HG03439 (cell line): ENCODE measurements at regions not wholly inside any gene's neighbourhood (a gene's known extent, or its start where the extent isn't known, plus 50 kb on each side); places are given as distances from the start of the nearest gene placed in this dataset.

ENCODE experiments used
- ATAC-seq: cut with Tn5 transposase; IDR thresholded peaks from one replicate; pipeline ENCODE4 v1.9.1; 2021; ENCODE audit warnings: mild to moderate bottlenecking, moderate library complexity; ENCODE audit not compliant: unreplicated experiment

DNA sequence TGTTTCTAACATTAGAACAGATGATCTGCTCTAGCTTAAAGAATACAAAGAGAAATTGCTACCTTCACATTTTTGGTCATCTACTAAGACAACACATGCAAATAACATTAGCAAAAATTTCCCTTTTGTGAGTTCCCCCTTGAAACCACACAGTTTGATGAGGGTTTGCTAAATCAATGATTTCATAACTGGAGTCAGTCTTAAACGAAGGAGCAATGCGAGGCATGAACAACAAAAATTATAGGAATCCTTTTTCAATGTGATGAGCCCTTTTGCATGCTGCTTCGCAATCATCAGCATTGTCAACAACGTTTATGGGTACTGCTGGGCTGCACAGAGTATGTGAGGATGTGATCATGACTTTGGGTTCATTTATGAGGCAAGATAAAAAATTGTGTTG is 286.4 kb downstream of the C7orf25 start:
- ATAC-seq = no peak

DNA sequence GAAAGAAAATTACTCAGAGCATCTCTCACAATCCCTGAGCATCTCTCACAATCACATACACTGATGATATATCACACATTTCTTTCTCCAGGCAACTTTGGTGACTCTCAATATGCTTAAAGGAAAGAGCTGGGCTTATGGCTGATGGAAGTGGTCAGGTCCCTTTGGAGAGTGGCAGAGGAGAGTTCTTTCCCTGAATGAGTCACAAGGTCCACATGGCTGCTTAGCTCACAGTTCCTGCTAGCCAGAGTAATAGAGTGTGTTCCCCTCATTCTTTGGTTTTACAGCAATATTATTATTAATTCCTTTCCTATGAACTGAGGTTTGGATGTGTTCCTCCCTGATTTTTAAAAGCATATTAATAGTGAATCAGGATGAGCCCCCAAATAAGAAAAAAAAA is 287.4 kb downstream of the C7orf25 start:
- no peak for ATAC-seq

DNA sequence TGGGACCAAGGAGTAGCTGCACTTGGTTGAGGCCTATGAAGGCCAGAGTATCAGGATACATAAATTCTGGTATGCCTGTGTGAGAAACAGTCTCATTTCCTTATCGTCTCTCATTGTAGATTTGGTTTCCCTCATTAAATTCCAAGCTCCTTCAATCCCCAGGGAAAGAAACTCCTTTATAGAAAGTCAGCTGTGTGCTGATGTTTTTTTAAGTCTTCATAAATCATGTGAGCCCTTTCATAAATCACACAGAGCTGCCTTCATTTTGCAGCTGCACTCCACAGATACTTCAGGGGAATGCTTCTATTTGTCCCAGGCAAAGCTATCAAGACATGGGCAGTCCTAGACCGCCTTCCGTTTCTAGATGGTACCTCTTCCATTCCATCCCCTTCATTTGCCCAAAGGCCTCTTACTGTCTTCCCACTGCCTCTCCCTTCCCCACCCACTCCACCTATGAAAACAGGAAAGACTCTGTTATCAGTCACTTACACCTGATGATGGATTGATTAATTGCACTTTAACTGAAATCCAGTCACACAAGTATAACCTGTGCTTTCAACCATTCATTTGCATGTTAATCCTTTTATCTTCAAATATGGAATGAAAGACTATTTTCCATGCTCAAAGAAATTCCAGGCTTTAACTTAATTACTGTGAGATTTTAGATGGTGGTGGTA is 290.2 kb downstream of the C7orf25 start:
- ATAC-seq = no peak

DNA sequence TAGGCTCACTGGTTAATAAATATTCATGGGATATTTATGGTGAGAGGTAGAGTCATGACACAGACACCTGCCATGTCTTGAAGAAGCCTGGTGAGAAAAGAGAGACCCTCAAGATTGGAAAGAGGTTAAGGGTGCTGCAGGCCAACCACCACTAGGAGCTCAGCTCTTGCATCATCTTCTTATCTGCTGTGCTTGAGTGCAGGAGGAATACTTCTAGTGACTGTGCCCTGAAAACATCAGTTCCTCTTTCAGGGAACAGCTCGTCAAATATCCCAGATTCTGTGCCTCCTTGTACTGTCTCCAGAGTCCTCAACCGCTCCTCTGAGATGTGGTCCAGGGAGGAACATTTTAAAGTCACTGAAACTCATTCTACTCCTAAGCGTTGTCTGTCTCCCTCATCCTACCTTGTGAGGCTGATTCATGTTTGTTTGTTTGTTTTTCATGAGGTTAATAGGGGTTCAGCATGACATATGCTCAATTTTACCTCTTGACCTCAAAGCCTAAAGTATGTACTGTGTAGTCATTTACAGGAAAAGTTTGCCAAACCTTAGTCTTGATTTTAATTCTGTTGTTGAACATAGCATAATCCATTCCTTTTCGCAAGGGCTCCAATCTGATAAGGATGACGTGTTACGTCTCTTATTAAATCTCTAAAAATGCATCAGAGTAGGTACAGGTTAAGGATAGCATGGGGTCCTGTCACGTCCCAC is 293.1 kb downstream of the C7orf25 start:
- no peak for ATAC-seq

DNA sequence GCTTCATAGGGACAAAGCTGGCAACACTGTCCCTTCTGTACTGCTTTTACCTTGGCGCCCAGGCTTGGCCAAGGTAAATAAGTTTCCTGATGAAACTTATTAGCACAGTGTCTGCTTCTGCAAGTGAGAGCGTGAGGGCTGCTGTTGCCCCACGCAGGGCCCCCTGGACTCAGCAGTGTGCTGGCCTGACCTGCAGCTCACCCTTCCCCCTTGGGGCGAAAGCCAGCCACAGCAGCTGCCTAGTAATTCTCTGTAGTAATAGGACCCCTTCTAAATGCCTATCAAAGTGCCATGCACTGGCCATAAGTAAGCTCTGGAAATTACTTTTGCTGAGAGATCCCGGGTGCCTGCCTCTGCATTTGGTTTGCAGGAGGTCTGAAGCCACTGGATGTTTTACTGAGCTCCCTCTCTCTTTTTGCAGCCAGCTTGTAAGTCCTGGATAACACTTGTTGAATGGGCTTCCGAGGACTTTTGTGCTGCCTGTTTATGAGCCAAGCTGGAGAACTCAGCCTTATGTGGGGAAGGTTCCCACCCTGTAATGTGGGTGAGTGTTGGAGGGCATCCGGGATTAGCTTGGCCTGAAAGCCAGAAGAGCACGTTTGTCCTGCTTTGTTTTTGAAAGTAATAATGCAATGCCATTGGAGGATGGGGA is 293.9 kb downstream of the C7orf25 start:
- ATAC-seq = no peak

DNA sequence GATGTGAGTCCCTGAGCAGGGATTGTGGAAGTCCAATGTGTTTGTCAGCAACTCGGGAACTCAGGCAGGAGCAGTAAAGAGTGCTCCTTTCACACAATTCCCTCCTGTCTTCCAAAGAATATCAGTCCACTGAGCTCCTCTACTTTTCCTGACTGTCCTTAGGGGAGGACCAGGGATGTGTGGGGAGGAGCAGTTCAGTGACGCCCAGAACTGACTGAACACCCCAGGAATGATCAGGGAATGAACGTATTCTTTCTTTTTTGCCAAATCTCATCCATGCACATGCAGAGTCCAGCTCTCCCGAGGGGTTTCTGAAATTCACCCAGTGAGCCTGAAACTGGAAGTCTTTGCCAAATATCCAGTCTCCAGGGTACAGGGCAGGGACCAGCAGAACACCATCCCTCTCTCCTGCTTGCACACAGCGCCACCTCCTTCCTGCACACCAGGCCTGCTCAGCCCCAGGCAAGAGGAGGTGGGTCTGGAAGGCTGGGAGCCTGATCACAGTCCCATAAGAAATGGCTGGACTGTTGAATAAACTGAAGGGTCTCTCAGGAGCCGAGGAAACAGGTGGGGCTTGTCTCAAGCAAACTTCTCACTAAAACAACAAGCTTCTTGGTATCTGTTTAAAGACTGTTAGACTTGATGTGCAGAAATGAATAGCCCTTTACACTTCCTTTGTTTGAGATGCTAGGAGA is 294.7 kb downstream of the C7orf25 start:
- no peak for ATAC-seq

DNA sequence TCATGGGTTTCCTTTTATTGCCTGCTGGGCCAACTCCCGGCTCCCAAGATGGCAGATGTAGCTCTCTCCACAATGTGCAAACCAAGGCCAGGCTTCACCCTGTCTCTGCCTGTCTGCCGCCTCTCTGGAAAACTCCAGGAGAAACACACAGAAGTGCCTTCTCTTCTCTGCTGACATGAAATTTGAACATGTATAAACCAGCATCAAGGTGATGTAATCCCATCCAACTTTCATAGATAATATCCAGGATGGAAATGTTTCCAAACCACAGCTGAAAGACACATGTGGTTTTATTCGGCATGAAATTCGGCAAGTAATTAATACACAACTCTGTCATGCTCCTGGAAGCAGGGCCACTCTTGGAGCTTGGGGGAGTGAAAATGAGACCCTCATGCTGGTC is 297.2 kb downstream of the C7orf25 start:
- ATAC-seq = no peak

DNA sequence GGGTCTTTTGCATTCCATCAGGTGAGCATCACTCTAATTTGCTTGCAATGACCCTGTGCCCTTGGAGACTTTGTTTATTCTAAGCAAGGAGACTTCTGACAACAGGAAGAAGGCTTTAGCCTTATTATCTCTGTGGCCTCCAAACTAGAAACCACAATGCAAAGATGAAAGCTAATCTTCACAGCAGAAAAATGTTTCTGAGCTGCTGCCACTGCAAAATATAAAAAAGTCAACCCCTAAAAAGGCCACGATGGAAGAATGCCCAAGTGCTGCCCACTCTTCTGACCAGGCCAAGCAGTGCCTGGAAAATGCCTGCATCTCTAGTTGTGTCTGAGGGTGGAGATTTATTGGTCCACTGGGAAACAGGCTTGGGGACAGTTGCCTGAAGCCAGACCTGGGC is 299.9 kb downstream of the C7orf25 start:
- no peak for ATAC-seq

DNA sequence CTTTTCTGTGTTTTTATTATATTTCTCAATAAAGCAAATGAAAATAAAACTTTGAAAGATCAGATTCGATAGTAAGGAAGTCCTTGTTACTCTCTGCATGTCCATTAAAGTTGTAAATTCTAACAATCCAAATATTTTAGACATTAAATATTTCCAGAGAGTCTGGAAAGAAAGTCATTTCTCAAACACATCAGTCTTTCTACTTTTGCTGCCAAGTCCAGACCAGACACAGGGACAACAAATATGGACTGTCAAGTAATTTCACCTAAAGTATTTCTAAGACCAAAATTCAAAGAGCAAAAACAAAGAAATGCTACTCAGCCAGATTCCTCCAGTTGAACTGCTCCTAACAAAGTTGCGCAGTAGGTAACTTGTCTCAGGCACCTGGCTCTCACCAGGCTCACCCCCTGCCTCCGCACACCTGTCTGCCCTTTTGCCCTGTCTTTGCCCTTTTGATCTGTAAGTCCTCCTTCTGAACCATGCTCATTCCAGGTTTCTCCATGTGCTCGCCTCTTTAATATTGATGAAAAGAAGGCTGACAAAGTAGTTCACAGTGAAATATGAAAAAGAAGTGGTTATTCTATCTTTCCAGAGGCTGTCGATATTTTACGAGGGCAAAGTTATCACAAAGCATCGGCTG is 300.5 kb downstream of the C7orf25 start:
- ATAC-seq = no peak

DNA sequence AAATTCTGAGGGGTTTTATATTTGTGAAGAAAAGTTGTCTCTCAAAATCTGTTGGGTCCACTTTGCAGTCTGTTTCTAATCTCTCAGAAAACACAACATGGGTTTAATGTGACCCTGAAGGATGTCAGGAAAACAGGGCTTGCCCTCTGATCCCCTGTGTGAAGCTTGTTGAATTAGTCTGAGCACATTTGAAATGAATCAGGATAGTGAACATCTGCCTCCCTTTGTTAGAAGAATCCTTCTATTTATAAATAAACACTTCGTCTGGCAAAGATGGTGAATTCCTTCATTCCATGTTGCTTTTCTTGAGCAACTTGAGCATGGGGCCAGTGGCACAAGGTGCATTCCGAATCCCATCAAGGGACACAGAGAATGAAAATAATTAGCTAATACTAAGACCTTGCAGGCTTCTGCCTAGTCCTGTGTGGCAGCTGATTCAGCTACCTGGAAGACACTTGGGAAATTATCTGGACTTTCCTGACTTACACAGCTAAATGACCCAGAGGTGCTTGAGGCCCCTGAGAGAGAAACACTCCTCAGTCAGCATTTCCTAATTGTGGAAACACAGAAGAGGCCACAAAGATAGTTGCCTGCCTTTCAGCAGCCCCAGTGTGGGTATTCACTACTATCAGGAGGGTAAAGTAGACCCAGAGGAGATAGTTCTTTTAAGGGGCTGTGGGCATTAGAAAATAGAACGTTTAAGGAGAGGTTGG is 305.5 kb downstream of the C7orf25 start:
- no peak for ATAC-seq

DNA sequence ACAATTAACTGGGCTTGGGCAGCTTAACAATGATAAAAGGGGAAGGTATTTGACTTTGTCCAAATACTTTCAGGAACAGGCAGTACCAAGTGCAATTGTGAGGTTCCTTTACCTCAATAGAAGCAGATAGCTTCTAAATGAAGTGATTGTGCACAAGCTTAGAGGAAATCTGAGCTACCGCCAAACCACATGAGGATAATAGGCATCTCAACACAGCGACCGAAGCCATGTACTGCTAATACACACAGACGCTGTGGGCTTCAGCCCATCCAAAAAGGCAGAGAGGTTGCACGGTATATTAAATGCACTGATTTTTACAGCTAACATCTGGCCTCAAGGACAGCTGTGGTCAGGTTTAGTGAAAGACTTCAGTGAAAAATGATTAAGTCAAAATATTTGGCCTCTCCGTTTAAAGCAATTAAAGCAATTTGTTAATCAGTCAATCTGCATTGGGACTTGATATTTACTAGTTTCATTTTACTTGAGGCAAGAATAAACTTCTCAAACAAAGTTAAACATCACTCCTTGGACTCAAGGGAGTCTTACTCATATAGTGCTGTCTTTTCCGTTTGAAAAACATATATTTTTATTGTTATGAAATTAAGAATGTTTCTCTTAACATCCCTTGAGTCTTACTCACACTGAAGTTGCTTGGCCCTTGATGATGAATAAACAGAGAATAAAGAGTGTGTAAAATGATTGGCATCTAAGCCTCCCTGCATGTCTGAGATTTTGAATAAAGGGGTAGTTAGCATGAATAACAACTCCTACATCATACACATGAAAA is 306.3 kb downstream of the C7orf25 start:
- no peak for ATAC-seq

DNA sequence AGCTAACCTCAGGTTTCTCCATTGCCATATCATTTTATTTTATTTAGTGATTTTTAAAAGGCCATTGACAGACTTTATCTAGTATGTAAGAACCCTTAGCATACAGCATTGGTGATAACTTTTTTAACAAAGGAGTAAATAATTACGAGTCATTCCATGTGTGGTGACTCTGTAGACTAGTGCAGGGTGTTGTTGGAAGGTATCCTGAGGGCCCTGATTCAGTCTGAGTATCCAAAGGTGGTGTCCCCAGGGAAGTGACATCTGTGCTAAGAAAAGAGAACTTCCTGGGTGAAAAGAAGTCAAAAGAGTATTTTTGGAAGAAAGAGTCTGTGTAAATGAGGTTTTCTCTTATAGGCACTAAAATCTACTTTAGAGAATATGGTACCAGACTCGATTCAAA is 308.4 kb downstream of the C7orf25 start:
- ATAC-seq = no peak

DNA sequence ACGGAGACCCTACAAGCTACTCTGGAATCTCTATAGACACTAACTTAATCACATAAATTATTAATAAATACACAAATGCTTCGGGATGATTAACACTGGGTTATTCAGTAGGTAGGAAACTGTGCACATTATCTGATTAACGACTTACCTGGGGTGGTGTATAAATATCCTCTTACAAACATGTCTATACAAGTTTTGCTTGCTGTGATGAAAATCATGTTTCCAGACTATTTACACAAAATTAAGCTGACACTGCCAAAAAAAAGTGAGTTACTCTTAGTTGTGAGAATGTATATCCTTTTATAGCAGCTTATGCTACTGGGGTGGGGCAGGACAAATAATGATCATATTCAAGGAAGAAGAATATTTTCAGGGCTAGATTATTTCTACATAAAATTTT is 314.6 kb downstream of the C7orf25 start:
- ATAC-seq = no peak

DNA sequence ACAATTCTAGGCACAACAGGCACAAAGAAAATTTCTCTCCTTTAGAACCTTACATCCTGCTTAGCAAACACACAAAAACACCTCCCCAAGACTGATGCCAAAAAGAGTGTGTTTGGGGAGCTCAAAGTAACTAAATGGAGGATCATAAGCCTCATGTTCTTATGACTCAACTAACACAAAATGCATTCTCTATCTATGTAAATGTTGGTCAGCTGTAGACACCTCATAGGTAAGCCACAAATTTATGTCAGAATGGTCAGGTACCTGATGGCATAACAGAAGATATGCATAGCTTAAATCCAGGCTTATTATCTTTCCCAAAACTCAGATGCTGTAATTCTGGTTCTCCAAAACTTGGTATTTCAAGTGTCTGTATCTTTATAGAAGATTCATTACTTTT is 315.1 kb downstream of the C7orf25 start:
- ATAC-seq = no peak

DNA sequence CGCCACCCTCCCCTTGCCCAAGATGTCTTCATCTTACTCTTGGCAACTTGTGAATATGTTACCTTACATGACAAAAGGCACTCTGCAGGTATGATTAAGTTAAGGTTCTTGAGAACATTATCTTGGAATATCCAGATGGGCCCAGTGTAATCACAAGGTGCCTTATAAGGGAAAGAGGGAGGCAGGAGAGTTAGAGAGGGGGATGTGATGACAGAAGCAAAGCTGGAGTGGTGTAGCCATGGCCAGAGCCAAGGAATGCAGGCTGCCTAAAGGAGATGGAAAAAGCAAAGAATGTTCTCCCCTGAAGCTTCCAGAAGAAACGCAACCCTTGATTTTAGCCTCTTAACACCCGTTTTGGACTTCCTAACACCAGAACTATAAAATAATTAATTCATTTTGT is 318.0 kb downstream of the C7orf25 start:
- no peak for ATAC-seq

DNA sequence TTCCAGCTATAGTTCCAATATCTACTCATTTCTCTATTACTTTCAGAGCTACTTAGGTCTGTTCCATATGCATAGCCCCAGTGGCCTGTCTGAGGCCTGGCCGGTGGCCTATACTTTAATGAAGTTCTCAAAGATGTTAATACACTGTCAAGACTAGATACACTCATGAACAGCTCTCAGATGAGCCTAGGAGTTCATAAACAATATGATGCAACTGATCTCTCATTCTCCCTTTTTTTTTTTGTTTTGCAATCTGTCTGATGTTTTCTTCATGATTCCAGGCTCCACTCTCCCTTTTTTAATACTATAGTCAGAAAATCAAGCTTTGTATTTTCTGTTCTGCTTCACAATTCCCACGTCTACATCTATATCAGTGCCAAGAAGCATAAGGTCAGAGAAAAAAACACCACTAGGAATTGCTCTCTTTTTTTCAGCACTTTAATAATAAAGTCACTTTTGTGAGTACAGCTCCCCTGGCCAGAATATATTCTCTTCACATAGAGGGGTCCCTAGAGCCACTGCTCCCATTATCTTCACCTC is 321.0 kb downstream of the C7orf25 start:
- no peak for ATAC-seq

DNA sequence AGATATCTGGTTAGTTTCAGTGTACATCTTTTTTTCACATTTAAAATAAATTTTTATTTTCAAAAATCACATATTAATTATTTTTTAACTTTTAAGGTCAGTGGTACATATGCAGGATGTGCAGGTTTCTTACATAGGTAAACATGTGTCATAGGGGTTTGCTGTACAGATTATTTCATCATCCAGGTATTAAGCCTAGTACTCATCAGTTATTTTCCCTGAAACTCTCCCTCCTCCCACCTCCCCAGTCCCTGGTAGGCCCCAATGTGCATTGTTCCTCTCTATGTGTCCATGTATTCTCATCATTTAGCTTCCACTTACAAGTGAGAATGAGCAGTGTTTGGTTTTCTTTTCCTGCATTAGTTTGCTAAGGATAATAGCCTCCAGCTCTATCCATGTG is 323.0 kb downstream of the C7orf25 start:
- no peak for ATAC-seq

DNA sequence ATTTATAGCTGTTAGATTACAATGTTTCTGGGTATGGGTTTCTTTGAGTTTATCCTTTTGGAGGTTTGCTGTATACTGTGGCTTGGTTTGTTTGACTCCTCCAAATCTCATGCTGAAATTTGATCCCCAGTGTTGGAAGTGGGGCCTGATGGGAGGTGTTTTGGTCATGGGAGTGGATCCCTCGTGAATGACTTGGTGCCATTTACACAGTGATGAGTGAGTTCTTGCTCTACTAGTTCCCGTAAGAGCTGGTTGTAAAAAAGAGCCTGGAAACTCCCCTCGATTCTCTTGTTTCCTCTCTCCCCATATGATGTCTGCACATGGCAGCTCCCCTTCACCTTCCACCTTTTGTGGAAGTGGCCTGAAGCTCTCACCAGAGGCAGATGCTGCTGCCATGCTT is 324.1 kb downstream of the C7orf25 start:
- no peak for ATAC-seq

DNA sequence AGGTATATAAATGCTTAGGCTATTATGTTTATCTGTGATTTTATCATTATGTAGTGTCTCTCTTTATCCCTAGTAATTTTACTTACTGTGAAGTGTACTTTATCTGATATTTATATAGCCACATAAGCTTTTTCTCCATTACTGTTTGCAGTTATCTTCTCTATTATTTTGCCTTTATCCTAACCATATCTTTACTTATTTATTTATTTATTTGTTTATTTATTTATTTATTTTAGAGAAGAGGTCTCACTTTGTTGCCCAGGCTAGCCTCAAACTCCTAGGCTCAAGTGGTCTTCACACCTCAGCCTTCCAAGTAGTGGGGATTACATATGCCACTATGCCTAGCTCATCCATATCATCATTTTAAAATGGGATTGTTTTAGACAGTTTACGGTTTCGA is 331.8 kb downstream of the C7orf25 start:
- ATAC-seq = no peak

DNA sequence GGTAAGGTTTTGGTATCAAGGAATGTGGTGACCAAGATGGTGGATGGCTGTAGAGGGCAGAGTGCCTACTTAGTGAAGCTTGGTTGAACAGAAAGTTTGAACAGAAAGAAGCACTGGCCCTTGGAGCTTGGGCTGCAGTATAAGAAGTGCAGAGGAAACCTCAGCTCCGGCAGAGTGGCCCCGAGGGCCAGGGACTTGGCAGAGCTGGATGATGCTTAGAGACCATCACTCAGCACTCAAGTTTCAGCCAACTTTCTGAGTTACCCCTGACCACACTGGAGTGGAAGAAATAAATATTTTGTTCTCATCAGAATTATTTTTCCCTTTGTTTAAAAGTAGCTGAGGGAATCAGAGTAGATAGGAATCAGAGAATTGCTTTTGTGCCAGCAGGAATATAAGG is 336.7 kb downstream of the C7orf25 start:
- no peak for ATAC-seq
